ENCODE measurements at regions not wholly inside any gene's neighbourhood (a gene's known extent, or its start where the extent isn't known, plus 50 kb on each side); places are given as distances from the start of the nearest gene placed in this dataset.
"Not testable (repeated sequence)": the region's sequence is repeated elsewhere in the genome, so short reads cannot be mapped to it uniquely, and the experiment has no call there.

DNA sequence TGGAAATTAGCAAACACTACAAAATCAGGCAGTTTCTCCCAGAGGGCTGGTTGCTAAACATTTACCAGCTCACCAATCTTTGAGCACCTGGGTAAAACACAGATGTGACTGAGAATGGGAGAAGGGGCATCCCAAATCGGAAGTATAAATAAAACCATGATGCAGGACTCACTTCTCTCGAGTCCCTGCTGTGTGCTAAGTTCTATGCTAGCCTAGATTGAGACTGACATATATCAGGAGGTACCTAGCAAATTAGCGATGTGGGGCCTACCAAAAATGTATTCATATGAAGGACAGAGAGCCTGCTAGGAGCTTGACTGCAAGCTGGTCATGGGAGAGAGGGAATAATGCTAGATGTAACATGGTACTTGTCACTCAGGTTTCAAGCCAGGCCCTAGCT lies 171.9 kb upstream of the PGRMC2 start:
- DNase-seq (ENCODE audit: extremely low read depth in 1 of 2, low read depth in 1 of 2): no peak

DNA sequence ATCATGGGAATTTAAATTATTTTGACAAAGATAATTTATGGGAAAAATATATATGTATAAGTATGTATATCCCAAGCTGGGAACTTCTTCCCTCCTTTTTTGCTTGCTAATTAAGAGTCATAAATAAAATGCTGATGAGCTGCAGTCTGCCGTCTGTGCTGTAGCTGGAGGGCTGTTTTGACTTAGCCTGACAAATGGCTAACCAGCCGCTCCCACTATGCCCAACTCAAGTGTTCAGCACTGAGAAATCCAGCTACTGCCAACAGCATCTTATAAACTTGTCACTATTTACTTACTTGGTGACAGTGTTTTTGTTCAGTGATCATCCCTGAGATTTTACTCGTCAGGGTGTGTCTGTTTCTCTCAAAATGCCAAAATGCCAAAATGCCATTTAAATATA lies 171.2 kb upstream of the PGRMC2 start:
- no peak for DNase-seq (ENCODE audit: extremely low read depth in 1 of 2, low read depth in 1 of 2)

DNA sequence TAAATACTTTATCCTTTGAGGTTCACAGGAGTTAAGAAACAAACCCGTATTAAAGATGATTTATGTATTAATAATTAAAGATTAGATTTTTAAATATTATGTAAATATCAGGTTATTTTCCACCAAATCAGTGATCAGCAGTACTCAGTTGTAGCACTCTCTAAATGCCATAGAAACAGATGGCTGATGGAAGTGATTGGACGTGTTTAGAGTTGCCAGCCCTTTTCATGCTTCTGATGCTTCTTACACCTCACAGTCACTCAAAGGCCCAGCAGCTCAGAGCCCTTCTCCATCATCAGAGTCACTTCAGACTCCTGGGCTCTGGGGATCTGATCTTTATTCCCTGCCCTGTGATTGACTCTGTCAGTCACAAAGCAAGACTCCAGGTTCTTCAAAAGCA lies 170.1 kb upstream of the PGRMC2 start:
- no peak for DNase-seq (ENCODE audit: extremely low read depth in 1 of 2, low read depth in 1 of 2)

DNA sequence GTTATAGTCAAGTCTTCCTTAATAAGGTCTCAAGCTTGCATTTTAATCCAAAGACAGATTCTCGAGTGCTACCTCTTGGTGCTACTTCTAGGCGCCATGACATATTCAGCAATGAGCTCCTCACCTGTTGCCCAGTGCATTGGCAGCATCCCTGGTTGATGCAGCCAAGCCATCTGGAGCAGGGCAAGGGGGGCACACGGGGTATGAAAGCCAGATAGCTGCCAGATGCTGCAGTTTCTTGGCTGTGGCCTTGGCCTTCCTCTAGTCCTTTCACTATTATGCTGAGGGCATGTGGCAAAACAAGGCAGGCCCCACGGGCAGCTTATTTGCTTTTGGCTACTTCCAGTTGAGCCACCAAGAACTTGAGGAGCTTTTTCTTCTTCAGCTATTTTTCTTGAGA lies 168.6 kb upstream of the PGRMC2 start:
- DNase-seq (ENCODE audit: extremely low read depth in 1 of 2, low read depth in 1 of 2): no peak

DNA sequence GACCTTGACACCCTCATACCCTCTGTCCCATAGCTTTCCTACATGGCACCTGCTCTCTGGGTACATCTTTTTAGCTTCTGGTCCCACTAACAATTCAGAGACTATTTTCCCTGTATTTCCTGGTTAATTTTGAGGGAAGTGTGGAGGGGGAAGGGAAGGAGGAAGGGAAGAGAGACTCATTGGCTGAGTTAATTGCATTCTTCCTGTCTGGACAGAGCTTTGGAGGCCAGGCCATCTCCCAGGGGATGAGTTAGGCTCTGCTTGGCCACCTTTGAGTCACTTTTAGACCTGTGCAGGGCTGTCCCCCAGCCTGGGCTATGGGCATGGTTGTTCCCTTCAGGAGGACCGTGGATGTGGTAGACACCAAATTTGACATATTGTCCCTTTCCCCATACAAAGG lies 167.9 kb upstream of the PGRMC2 start:
- DNase-seq (ENCODE audit: extremely low read depth in 1 of 2, low read depth in 1 of 2): no peak

DNA sequence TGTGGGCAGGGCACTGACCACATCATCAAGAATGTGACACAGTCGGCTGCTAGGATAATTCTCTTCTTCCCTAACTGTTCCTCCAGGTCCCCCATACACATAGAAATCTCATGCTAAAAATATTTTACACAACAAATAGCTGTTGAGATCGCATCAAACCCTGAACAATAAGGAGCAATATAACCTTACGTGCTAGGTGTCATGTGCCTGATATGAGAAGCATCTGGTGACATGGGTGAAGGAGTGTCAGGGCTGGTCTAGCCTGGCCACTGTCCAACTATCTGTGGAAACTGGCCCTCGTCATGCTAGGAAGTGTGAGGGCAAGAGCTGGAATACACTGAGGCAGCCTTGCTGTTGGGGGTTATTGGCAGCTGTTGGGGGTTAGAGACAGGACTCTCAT lies 167.3 kb upstream of the PGRMC2 start:
- no peak for DNase-seq (ENCODE audit: extremely low read depth in 1 of 2, low read depth in 1 of 2)

DNA sequence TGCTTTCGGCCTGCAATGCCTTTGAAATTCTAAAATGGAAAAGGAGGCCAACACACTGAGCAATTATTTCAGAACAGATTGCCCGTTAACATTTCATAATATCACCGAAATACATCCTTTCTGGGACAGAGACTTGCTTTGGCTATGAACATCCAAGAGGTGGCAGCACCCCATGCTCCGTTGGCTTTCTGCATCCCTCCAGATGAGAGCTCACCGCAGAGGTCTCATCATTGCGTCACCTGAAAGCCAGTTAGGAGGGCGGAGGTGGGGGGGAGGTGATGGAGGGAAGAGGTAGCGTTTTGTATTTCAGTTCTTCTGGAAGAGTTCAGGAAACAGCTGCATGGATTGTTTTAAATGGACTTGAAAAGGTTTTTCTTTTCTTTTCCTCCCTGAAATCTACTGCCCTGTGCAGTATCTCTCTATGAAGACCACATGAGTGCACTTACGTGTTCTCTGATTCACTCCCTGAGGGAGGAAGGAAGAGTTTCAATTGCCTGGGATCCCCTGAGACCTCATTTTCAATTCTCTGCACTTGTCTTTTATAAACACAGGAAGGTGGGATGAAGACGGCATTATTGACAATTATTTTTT lies 166.8 kb upstream of the PGRMC2 start:
- peak; percentile 33 to 72 for DNase-seq (ENCODE audit: extremely low read depth in 1 of 2, low read depth in 1 of 2)

DNA sequence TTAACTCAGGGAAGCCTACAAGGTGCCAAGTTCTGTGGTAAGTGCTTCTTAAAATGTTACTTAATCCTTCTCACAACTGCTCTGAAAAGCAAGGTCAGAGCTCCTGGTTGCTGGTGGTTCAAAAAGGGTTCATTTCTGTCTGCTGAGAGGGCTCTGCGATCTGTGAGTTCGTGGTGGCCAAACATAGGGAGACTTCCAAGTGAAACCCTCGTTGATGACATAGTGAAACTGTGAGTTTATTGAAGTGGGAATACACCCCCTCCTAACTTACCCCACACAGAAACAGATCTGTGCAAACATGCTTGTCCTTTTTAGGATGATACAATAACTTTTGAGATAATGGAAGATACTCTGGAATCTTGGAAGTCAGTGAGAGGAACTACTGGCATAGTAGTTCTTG lies 164.8 kb upstream of the PGRMC2 start:
- no peak for DNase-seq (ENCODE audit: extremely low read depth in 1 of 2, low read depth in 1 of 2)

DNA sequence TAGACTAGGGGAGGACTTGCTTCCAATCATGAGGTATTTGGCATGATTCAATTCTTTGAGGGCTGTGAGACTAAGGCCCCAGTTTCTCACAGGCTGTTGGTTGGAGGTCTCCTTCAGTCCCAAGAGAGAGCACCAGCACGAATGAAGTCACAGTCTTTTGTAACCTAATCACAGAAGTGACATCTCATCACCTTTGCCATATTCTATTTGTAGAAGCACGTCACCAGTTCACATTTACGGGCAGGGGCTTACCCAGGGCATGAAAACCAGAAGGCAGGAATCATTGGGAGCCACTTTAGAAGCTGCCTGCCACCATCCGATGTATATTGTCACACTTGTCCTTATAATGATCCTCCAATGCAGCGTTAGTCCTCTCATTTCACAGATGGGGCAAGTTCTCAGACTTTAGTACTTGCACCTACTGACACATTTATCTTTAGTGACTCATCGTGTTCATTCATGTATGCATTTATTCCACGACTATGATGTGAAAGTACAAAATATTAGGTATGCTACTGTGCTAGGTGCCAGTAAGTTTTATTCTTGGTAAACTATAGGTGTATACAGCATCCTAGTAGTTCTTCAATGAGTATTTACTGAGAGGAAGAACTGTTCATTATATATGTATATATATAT lies 163.8 kb upstream of the PGRMC2 start:
- DNase-seq (ENCODE audit: extremely low read depth in 1 of 2, low read depth in 1 of 2): no peak

DNA sequence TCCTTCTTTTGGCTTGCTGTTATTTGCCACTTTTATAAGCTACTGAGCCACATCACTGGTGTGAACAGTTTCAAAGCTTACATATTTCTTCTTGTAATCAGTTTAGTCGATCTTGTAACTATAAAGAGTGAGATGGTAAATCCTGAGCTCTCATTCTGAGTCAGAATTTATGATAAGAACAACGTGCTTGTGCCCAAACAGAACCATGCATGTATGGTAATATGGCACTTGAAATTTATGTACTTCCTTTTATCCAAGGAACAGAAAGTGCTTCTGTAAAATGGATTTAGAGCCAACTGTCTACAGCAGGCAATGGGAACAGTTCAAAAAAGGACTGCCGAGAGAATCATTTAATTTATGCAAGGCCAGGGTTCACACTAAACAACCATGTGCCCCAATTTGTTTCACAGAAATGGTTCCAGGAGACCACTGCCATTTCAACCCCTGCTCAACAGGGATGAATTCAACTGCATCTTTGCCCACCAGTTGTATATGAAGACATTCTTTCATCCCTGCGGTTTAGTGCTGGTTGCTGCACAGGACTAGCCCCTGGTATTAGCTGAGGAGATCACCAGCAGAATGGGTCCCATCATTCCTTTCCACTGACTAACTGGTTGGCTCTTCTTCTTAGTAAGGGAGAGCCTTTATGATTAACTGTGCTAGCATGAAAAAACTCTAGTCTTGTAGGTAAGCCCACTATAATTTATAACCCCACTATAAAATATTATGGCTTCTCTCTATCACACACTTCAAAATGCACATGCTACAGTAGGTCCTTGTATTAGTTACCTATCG lies 162.9 kb upstream of the PGRMC2 start:
- DNase-seq (ENCODE audit: extremely low read depth in 1 of 2, low read depth in 1 of 2): no peak

DNA sequence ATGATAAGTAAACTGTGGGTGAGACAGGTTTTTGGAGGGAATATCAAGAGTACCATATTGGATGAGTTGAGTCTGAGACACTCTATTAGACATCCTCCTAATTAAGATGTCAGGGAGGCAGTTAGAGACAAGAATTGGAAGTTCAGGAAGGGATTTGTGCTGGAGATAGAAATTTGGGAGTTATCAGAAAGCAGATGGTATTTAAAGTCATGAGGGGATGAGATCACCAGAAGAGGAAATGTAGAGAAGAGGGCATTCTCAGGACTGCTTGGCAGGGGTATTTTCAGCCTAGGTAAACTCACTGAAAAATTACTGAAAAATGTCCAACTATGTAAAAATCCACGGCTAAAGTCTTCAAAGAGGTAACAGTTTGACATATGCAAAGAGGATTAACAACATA lies 161.6 kb upstream of the PGRMC2 start:
- DNase-seq (ENCODE audit: extremely low read depth in 1 of 2, low read depth in 1 of 2): no peak

DNA sequence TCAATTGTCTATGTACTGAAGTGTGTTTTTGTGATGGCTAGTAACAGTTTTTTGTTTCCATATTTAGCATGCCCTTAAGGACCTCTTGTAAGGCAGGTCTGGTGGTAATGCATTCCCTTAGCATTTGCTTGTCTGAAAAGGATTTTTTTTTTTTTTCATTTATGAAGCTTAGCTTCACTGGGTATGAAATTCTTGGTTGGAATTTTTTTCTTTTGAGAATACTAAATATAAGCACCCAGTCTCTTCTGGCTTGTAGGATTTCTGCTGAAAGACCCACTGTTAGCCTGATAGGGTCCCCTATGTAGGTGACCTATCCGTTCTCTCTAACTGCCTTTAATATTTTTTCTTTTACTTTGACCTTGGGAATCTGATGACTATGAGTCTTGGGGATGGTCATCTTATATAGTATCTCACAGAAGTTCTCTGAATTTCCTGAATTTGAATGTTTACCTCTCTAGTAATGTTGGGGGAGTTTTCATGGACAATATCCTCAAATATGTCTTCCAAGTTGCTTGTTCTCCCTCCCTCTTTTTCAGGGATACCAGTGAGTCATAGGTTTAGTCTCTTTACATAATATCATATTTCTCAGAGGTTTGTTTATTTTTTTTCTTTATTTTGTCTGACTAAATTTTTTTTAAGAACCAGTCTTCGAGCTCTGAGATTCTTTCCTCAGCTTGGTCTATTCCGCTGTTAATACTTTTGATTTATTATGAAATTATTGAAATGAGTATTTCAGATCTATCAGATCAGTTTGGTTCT lies 157.1 kb upstream of the PGRMC2 start:
- no peak for DNase-seq (ENCODE audit: extremely low read depth in 1 of 2, low read depth in 1 of 2)

DNA sequence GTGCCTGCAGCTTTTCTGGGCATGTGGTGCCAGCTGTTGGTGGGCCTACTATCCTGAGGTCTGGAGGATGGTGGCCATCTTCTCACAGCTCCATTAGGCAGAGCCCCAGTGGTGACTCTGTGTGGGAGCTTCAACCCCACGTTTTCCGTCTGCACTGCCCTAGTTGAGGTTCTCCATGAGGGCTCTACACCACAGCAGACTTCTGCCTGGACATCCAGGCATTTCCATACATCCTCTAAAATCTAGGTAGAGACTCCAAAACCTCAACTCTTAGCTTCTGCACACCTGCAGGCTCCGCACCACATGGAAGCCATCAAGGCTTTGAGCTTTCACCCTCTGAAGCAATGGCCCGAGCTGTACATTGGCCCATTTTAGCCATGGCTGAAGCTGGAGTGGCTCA lies 153.3 kb upstream of the PGRMC2 start:
- DNase-seq (ENCODE audit: extremely low read depth in 1 of 2, low read depth in 1 of 2): no peak

DNA sequence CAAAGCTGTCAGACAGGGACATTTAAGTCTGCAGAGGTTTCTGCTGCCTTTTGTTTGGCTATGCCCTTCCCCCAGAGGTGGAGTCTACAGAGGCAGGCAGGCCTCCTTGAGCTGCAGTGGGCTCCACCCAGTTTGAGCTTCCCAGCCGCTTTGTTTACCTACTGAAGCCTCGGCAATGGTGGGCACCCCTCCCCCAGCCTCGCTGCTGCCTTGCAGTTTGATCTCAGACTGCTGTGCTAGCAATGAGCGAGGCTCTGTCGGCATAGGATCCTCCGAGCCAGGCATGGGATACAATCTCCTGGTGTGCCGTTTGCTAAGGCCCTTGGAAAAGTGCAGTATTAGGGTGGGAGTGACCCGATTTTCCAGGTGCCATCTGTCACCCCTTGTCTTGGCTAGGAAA lies 149.4 kb upstream of the PGRMC2 start:
- not testable (repeated sequence) for DNase-seq (ENCODE audit: extremely low read depth in 1 of 2, low read depth in 1 of 2)

DNA sequence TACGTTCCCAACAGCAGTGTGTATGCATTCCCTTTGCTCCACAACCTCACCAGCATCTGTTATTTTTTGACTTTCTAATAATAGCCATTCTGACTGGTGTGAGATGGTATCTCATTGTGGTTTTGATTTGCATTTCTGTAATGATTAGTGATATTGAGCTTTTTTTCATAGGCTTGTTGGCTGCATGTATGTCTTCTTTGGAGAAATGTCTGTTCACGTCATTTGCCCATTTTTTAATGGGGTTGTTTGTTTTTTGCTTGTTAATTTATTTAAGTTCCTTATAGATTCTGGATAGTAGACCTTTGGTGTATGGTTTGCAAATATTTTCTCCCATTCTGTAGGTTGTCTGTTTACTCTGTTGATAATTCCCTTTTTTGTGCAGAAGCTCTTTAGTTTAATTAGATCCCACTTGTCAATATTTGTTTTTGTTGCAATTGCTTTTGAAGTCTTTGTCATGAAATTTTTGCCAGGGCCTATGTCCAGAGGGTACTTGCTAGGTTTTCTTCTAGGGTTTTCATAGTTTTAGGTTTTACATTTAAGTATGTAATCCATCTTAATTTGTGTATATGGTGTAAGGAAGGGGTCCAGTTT lies 141.5 kb upstream of the PGRMC2 start:
- DNase-seq (ENCODE audit: extremely low read depth in 1 of 2, low read depth in 1 of 2): not testable (repeated sequence)

DNA sequence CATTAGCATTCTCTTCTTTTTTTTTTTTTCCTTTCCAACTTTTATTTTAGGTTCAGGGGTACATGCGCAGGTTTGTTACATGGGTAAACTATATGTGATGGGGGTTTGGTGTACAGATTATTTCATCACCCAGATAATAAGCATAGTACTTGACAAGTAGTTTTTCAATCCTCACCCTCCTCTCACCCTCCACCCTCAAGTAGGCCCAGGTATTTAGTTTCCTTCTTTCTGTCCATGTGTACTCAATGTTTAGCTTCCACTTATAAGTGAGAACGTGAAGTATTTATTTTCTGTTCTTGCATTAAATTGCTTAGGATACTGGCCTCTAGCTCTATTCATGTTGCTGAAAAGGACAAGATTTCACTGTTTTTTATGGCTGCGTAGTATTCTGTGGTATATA lies 140.8 kb upstream of the PGRMC2 start:
- no peak for DNase-seq (ENCODE audit: extremely low read depth in 1 of 2, low read depth in 1 of 2)

DNA sequence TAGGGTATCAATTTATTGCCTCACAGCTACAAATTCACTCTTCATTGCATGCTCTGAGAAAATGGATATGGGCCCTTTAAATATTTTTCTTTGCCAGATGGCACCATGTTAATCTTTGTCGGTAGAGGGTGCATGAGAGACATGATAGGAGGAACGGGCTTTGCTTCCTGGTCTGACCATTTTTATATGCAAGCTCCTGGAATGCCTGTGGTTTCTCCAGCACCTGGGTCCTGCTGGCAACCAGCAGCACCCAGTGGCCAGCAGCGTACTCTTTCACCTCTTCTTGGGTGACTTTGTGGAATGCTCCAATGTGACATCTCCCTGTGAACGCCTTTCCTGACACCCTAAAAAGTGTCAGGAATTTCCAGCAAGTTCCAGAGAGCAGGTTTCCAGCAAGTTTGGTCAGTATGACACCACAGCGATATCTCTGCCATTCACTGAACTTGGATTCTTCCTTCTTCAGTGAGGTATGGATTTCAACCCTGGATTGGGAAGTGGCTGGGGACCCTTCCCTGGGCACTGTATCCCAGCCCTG lies 140.3 kb upstream of the PGRMC2 start:
- DNase-seq (ENCODE audit: extremely low read depth in 1 of 2, low read depth in 1 of 2): no peak

DNA sequence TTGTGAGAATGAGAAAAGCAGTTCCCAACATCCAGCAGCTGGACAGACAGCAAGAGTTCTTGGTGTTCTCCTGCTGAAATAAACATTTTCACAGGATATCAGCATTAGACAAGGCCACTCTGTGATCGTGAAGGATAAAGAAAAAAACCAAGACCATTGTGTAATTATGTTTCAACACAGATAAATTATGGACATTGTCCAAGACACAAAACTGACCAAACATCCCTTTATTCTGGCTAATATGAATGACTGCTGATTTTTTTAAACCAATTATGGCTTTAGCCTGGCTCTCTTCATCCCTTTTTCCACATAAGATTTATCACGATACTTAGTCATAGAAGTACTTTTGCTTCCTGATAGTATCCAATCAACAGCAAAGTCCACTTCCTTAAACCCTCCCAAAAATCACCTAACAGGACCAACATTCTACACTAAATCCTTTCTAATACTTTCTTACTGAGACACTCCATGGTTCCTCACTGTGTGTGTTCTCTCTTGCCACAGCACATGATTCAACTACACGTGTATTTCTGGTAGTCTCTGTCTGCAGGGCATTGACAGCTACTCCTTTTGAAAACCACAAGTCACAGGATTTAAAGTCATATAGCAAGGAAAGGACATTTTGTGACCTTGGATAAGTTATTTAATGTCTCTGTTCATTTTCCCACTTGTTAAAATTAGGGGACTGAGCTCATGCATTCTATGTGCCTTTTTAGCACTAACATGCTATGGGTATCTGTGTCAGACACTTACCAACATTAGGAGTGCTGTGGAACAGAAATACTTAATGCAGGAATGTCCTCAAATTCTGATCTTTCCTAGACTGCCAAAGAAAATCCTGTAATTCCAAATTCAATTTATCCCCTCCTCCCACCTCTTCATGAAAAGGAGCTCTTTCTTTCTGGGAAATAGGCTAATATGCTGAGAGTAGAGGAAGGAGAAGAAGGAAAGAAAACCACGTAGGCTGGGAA lies 137.2 kb upstream of the PGRMC2 start:
- DNase-seq (ENCODE audit: extremely low read depth in 1 of 2, low read depth in 1 of 2): no peak

DNA sequence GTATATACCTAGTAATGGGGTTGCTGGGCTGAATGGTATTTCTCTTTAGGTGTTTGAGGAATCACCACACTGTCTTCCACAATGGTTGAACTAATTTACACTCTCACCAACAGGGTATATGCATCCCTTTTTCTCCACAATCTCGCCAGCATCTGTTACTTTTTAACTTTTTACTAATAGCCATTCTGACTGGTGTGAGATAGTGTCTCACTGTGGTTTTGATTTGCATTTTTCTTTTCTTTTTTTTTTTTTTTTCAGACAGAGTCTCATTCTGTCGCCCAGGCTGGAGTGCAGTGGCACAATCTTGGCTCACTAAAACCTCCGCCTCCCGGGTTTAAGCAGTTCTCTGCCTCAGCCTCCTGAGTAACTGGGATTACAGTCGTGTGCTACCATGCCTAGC lies 134.7 kb upstream of the PGRMC2 start:
- DNase-seq (ENCODE audit: extremely low read depth in 1 of 2, low read depth in 1 of 2): not testable (repeated sequence)

DNA sequence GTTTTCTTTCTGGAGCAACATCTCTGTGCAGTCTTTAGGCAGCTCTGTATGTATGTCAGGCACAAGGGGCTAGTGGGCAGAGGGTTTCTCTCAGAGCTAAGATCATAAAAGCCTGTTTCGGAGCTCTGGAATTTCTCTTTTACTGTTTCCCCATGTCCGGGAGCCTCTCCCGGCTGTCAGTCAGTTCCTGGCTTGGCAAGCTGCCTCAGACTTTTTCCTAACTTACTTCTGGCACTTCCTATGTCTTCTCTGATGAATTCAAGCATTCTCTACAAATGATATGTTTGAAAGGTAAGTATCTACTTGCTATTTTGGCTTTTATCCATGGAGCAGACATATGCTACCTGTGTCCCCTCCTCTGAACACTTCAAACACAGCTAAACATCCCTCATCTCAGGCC lies 129.3 kb upstream of the PGRMC2 start:
- DNase-seq (ENCODE audit: extremely low read depth in 1 of 2, low read depth in 1 of 2): no peak

Data from stimulated activated CD8-positive, alpha-beta memory T cell treated with anti-CD3 and anti-CD28 coated beads, Interleukin-7, amount 100 ng/mL, for 48 hours (primary cell).